Mesothelial cell of epicardium (in vitro differentiated cells): ENCODE measurements at regions not wholly inside any gene's neighbourhood (a gene's known extent, or its start where the extent isn't known, plus 50 kb on each side); places are given as distances from the start of the nearest gene placed in this dataset.

Source experiments
- DNase-seq, 2 experiments: peaks; one replicate each; pipeline ENCODE4 v3.0.0; 2021; ENCODE audit warnings: low spot score in 2 of 2; ENCODE audit not compliant: unreplicated experiment in 2 of 2
- H3K27ac Mint-ChIP-seq: 2 replicates; pipeline ENCODE4 v1.8.0; 2021; ENCODE audit warnings: mixed read lengths
- H3K27me3 Mint-ChIP-seq: 2 replicates; pipeline ENCODE4 v1.8.0; 2021; ENCODE audit warnings: low read depth, mixed read lengths
- H3K36me3 Mint-ChIP-seq: 2 replicates; pipeline ENCODE4 v1.8.0; 2021; ENCODE audit warnings: mixed read lengths
- H3K4me1 Mint-ChIP-seq: 2 replicates; pipeline ENCODE4 v1.8.0; 2021; ENCODE audit warnings: mixed read lengths
- H3K4me3 Mint-ChIP-seq: 2 replicates; pipeline ENCODE4 v1.8.0; 2021; ENCODE audit warnings: mild to moderate bottlenecking, moderate library complexity, mixed read lengths
- H3K9me3 Mint-ChIP-seq: 2 replicates; pipeline ENCODE4 v1.8.0; 2021; ENCODE audit warnings: mixed read lengths
- TF ChIP-seq, protein P1 (sequence below): fragments of 200-600 bp; sonication (generic); IDR thresholded peaks from one replicate; pipeline ENCODE4 v1.5.0; 2021; ENCODE audit warnings: antibody characterized with exemption; ENCODE audit not compliant: unreplicated experiment

DNA sequence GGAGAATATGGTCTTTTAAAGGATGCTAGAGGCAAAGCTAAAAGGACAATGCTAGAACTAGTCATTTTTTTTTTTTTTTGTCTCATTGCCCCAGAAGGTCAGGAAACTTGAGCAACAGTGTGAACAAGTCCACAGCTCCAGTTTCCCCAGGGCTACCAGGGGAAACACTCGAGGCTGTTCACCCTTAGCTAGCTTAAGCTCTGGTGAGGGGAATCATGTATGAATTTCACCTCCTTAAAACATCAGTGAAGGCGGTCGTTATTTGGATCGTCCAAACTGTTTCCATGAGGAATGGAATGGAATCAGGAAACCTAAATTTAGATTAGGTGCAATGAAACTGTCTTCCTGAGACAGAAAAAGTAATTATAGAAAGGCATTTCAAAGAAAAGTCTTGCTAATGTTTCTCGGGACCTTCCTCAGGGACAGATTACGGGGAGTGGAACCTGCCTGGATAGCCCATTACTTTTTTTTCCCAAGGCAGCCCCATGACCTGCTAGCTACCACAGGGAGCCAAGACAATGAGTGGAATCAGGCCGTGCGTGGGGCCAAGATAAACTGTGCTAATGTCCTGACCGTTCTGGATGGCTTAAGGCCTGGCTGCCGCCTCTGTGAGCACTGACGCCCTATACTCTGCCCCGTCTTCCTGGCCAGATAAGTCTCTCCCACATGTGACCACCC, 164.8 kb upstream of the SGK1 start:
- H3K36me3 Mint-ChIP-seq: peaks cover 3% of the 10 kb centered on the region
- TF ChIP-seq, protein P1, sequence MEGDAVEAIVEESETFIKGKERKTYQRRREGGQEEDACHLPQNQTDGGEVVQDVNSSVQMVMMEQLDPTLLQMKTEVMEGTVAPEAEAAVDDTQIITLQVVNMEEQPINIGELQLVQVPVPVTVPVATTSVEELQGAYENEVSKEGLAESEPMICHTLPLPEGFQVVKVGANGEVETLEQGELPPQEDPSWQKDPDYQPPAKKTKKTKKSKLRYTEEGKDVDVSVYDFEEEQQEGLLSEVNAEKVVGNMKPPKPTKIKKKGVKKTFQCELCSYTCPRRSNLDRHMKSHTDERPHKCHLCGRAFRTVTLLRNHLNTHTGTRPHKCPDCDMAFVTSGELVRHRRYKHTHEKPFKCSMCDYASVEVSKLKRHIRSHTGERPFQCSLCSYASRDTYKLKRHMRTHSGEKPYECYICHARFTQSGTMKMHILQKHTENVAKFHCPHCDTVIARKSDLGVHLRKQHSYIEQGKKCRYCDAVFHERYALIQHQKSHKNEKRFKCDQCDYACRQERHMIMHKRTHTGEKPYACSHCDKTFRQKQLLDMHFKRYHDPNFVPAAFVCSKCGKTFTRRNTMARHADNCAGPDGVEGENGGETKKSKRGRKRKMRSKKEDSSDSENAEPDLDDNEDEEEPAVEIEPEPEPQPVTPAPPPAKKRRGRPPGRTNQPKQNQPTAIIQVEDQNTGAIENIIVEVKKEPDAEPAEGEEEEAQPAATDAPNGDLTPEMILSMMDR: no peak
- H3K27me3 Mint-ChIP-seq: no peaks in the 10 kb centered on the region
- no peak for DNase-seq
- peaks cover 5% of the 10 kb centered on the region for H3K9me3 Mint-ChIP-seq
- H3K4me3 Mint-ChIP-seq: no peak overlapping the region
- H3K4me1 Mint-ChIP-seq: no peaks in the 10 kb centered on the region
- H3K27ac Mint-ChIP-seq: no peak overlapping the region

DNA sequence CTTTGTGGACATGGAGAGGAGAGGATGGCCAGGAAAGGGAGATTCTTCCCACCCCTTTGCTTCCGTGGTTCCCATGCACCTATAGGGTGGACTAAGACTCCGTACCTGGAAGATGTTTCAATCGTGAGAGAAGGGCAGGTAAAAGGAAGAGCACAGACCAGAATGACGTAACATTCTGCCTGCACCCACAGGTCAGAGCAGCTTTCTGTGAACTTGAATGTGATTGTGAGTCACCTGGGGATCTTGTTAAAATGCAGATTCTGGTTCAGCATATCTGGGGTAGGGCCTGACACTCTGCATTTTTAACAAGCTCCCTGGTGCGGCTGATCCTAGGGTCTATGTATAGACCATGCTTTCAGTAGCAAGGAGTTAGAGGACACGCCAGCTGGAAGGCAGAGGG, 164.1 kb upstream of the SGK1 start:
- Mint-ChIP-seq H3K36me3 (peaks cover 3% of the 10 kb centered on the region), H3K9me3 (peaks cover 3% of the 10 kb centered on the region), H3K4me1 (no peaks in the 10 kb centered on the region), H3K4me3 (no peak overlapping the region), H3K27me3 (no peaks in the 10 kb centered on the region), H3K27ac (no peak overlapping the region)
- TF ChIP-seq, protein P1: no peak
- no peak for DNase-seq

DNA sequence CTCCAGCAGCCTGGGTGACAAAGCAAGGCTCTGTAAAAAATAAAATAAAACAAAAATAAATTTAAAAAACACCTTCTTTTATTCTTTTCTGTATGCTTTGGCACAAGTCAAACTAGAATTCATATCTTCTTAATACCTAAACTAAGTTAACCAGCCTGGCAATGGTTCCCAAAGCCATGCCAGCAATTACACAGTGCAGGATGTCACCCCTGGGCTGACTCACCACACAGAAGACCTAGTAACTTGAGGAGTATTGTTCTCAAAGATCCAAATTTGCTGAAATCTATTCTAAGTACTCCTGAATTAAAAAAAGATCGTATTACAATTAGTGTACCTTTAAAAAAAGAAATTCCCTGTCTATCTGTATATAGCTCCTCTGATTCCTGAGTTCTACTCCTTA, 162.7 kb upstream of the SGK1 start:
- no peaks in the 10 kb centered on the region for H3K9me3 Mint-ChIP-seq
- no peaks in the 10 kb centered on the region for H3K36me3 Mint-ChIP-seq
- H3K27ac Mint-ChIP-seq: no peak overlapping the region
- no peaks in the 10 kb centered on the region for H3K27me3 Mint-ChIP-seq
- TF ChIP-seq, protein P1: no peak
- no peak for DNase-seq
- no peak overlapping the region for H3K4me3 Mint-ChIP-seq
- no peaks in the 10 kb centered on the region for H3K4me1 Mint-ChIP-seq

DNA sequence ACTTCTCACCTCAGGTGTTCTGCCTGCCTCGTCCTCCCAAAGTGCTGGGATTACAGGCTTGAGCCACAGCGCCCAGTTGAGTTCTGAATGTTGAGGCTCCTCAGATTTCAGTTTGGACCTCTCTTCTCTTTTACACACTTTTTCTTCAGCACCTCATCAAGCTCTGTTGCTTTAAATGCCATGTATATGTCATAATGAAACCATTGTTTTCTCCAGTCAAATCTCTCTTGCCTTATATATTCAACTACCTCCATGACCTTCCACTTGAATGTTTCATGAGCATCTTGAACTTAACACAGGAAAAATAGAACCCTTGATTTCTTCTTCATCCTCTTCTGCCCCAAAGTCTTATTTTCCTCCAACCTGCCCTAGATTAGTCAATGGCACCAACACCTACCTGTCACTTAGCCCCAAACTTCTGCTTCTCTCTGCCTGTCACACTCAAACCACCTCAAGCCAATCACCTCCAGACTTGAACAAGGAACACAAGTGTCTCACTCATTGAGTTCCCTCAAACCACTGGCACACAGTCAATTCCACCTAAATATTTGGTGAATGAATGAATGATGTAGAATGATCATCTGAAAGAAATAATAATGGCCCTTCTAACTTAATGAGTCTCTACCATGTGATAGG, 161.0 kb upstream of the SGK1 start:
- H3K4me3 Mint-ChIP-seq: no peak overlapping the region
- H3K9me3 Mint-ChIP-seq: no peaks in the 10 kb centered on the region
- no peaks in the 10 kb centered on the region for H3K4me1 Mint-ChIP-seq
- no peak overlapping the region for H3K27ac Mint-ChIP-seq
- no peaks in the 10 kb centered on the region for H3K27me3 Mint-ChIP-seq
- H3K36me3 Mint-ChIP-seq: no peaks in the 10 kb centered on the region
- DNase-seq: no peak
- TF ChIP-seq, protein P1: no peak

DNA sequence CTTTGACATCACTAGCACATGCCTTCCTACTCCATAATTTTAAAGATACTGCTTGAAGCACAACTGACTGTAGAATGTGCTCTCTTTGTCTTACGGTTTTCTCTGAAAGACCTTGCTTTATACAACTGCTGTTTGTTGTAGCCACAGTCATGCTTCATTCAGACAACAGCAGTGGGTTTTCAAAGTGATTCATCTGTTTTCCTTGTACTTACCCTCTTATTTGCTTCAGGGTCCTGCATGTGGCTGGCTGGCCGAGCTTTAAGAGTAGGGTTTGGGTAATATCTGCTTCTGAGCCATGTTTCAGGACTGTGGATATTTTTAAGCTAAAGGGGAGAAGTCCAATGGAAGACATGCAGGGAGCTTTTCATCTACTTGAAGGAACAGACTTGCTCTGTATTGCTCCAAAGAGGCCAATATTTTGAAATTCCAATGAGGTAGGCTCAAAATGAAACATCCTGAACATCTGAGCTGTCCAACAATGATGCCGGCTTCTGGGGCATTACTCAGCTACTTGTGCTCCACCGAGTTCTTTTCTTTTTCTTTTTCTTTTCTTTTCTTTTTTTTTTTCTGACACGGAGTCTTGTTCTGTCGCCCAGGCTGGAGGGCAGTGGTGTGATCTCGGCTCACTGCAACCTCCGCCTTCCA, 160.2 kb upstream of the SGK1 start:
- Mint-ChIP-seq H3K36me3 (no peaks in the 10 kb centered on the region), H3K27ac (no peak overlapping the region), H3K27me3 (no peaks in the 10 kb centered on the region), H3K4me1 (no peaks in the 10 kb centered on the region), H3K9me3 (no peaks in the 10 kb centered on the region), H3K4me3 (no peak overlapping the region)
- no peak for DNase-seq
- TF ChIP-seq, protein P1: no peak
